ENCODE measurements at regions not wholly inside any gene's neighbourhood (a gene's known extent, or its start where the extent isn't known, plus 50 kb on each side); places are given as distances from the start of the nearest gene placed in this dataset.

GRCh38 chr3:170751899-170752293, 118.1 kb downstream of the RPL22L1 start:
- no peak for DNase-seq

- DNase-seq = no peak
Observed at GRCh38 chr3:170751083-170751898, 118.7 kb downstream of the RPL22L1 start.

GRCh38 chr3:170750478-170750830, 119.5 kb downstream of the RPL22L1 start:
- DNase-seq = no peak

GRCh38 chr3:170749765-170750477, 120.1 kb downstream of the RPL22L1 start:
- DNase-seq = no peak

GRCh38 chr3:170749185-170749584, 120.8 kb downstream of the RPL22L1 start:
- no peak for DNase-seq

GRCh38 chr3:170746175-170746942, 123.6 kb downstream of the RPL22L1 start:
- DNase-seq = no peak

- no peak for DNase-seq
Observed at GRCh38 chr3:170745211-170745718, 124.7 kb downstream of the RPL22L1 start.

GRCh38 chr3:170741756-170742529, 128.1 kb downstream of the RPL22L1 start:
- DNase-seq = no peak

GRCh38 chr3:170740726-170741591, 129.0 kb downstream of the RPL22L1 start:
- no peak for DNase-seq

GRCh38 chr3:170740285-170740684, 129.7 kb downstream of the RPL22L1 start:
- DNase-seq = no peak

- no peak for DNase-seq
Observed at GRCh38 chr3:170739410-170739809, 130.6 kb downstream of the RPL22L1 start.

GRCh38 chr3:170738766-170739165, 131.2 kb downstream of the RPL22L1 start:
- no peak for DNase-seq

GRCh38 chr3:170737498-170738162, 132.4 kb downstream of the RPL22L1 start:
- DNase-seq = no peak

GRCh38 chr3:170735821-170736220, 134.2 kb downstream of the RPL22L1 start:
- DNase-seq = no peak

- no peak for DNase-seq
Observed at GRCh38 chr3:170734735-170735065, 135.3 kb downstream of the RPL22L1 start.

GRCh38 chr3:170734043-170734734, 135.8 kb downstream of the RPL22L1 start:
- DNase-seq = no peak

- no peak for DNase-seq
Observed at GRCh38 chr3:170732660-170733245, 137.2 kb downstream of the RPL22L1 start.

GRCh38 chr3:170731281-170731680, 138.7 kb downstream of the RPL22L1 start:
- no peak for DNase-seq

GRCh38 chr3:170730071-170730812, 139.8 kb downstream of the RPL22L1 start:
- DNase-seq = no peak
